ENCODE measurements at regions not wholly inside any gene's neighbourhood (a gene's known extent, or its start where the extent isn't known, plus 50 kb on each side); places are given as distances from the start of the nearest gene placed in this dataset.

DNA sequence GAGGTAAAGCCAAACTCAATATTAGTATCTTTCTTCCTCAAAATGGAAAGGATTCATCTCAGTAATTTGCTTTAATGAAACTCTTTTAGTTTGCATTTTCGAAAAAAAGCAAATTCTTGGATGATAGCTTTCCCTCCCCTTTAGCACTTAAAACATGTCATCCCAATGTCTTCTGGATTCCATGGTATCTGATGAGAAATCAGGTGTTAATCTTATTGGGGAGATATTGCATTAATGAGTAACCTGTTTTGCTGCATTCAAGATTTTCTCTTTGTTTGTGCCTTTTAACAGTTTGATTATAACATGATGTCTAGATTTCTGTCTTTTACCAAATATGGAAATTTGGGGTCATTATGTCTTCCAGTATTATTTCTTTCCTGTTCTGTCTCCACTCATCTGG is 405.1 kb upstream of the FOXG1 start:
- no peak overlapping the region for H3K4me2 ChIP-seq (ENCODE audit: low read length)
- Mint-ChIP-seq H3K36me3 (ENCODE audit: low read depth, unreplicated experiment) (no peaks in the 10 kb centered on the region), H3K4me3 (ENCODE audit: unreplicated experiment) (no peak overlapping the region), H3K9me3 (ENCODE audit: unreplicated experiment) (peaks cover 12% of the 10 kb centered on the region), H3K27ac (ENCODE audit: unreplicated experiment) (no peak overlapping the region), H3K4me1 (ENCODE audit: low read depth, unreplicated experiment) (no peaks in the 10 kb centered on the region), H3K27me3 (ENCODE audit: low read depth, unreplicated experiment) (no peaks in the 10 kb centered on the region)
- H3K36me3 ChIP-seq (ENCODE audit: insufficient read depth, low read length) = no peaks in the 10 kb centered on the region
- H3K4me1 ChIP-seq (ENCODE audit: insufficient read depth, low read length) = no peaks in the 10 kb centered on the region
- H3K9me3 ChIP-seq (ENCODE audit: insufficient read depth, low read depth, low read length) = no peaks in the 10 kb centered on the region
- H2AFZ ChIP-seq (ENCODE audit: low read depth, low read length) = no peak overlapping the region
- H3K9ac ChIP-seq (ENCODE audit: low read length) = no peak overlapping the region
- H3K27ac ChIP-seq (ENCODE audit: low read depth, low read length) = no peak overlapping the region
- H3K79me2 ChIP-seq (ENCODE audit: insufficient read depth, low read length) = no peaks in the 10 kb centered on the region
- no peaks in the 10 kb centered on the region for H4K20me1 ChIP-seq (ENCODE audit: insufficient read depth, low read length)
- no peak for FAIRE-seq
- no peak for DNase-seq (ENCODE audit: low read depth)
- TF ChIP-seq, protein P1, sequence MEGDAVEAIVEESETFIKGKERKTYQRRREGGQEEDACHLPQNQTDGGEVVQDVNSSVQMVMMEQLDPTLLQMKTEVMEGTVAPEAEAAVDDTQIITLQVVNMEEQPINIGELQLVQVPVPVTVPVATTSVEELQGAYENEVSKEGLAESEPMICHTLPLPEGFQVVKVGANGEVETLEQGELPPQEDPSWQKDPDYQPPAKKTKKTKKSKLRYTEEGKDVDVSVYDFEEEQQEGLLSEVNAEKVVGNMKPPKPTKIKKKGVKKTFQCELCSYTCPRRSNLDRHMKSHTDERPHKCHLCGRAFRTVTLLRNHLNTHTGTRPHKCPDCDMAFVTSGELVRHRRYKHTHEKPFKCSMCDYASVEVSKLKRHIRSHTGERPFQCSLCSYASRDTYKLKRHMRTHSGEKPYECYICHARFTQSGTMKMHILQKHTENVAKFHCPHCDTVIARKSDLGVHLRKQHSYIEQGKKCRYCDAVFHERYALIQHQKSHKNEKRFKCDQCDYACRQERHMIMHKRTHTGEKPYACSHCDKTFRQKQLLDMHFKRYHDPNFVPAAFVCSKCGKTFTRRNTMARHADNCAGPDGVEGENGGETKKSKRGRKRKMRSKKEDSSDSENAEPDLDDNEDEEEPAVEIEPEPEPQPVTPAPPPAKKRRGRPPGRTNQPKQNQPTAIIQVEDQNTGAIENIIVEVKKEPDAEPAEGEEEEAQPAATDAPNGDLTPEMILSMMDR (IDR thresholded peaks at IDR 0.05; ENCODE audit: insufficient read depth, low read depth, low read length) = no peak
- TF ChIP-seq EZH2 (IDR thresholded peaks at IDR 0.05; ENCODE audit: insufficient read depth, low read length) = no peak
- no peaks in the 10 kb centered on the region for H3K27me3 ChIP-seq (ENCODE audit: insufficient read depth, low read length)
- no peak overlapping the region for H3K4me3 ChIP-seq (ENCODE audit: insufficient read depth, low read depth, low read length)

DNA sequence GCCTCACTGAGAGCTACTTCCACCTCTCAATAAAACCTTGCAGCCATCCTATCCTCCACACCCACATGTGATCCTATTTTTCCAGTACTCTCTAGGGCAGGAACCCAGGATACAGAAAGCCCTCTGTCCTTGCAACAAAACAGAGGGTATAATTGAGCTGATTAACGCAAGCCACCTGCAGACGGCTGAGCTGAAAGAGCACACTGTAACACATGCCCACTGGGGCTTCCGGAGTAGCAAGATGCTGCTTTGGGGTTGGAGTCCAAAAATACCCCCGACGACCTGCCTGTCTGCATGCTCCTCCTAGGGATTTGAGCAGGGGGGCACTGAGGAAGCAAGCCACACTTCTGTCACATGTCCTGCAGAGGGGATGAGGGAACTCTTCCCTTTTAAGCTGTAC is 401.1 kb upstream of the FOXG1 start:
- Mint-ChIP-seq H3K4me3 (ENCODE audit: unreplicated experiment) (no peak overlapping the region), H3K9me3 (ENCODE audit: unreplicated experiment) (peaks cover 12% of the 10 kb centered on the region), H3K36me3 (ENCODE audit: low read depth, unreplicated experiment) (no peaks in the 10 kb centered on the region), H3K27ac (ENCODE audit: unreplicated experiment) (no peak overlapping the region), H3K27me3 (ENCODE audit: low read depth, unreplicated experiment) (no peaks in the 10 kb centered on the region), H3K4me1 (ENCODE audit: low read depth, unreplicated experiment) (no peaks in the 10 kb centered on the region)
- no peaks in the 10 kb centered on the region for H4K20me1 ChIP-seq (ENCODE audit: insufficient read depth, low read length)
- no peak overlapping the region for H2AFZ ChIP-seq (ENCODE audit: low read depth, low read length)
- H3K27ac ChIP-seq (ENCODE audit: low read depth, low read length) = no peak overlapping the region
- no peaks in the 10 kb centered on the region for H3K4me1 ChIP-seq (ENCODE audit: insufficient read depth, low read length)
- H3K9me3 ChIP-seq (ENCODE audit: insufficient read depth, low read depth, low read length) = no peaks in the 10 kb centered on the region
- TF ChIP-seq, protein P1 (IDR thresholded peaks at IDR 0.05; ENCODE audit: insufficient read depth, low read depth, low read length) = no peak
- TF ChIP-seq EZH2 (IDR thresholded peaks at IDR 0.05; ENCODE audit: insufficient read depth, low read length) = no peak
- FAIRE-seq (no peak), DNase-seq (ENCODE audit: low read depth) (no peak)
- H3K27me3 ChIP-seq (ENCODE audit: insufficient read depth, low read length) = no peaks in the 10 kb centered on the region
- no peak overlapping the region for H3K9ac ChIP-seq (ENCODE audit: low read length)
- H3K4me3 ChIP-seq (ENCODE audit: insufficient read depth, low read depth, low read length) = no peak overlapping the region
- H3K4me2 ChIP-seq (ENCODE audit: low read length) = no peak overlapping the region
- no peaks in the 10 kb centered on the region for H3K36me3 ChIP-seq (ENCODE audit: insufficient read depth, low read length)
- H3K79me2 ChIP-seq (ENCODE audit: insufficient read depth, low read length) = no peaks in the 10 kb centered on the region

DNA sequence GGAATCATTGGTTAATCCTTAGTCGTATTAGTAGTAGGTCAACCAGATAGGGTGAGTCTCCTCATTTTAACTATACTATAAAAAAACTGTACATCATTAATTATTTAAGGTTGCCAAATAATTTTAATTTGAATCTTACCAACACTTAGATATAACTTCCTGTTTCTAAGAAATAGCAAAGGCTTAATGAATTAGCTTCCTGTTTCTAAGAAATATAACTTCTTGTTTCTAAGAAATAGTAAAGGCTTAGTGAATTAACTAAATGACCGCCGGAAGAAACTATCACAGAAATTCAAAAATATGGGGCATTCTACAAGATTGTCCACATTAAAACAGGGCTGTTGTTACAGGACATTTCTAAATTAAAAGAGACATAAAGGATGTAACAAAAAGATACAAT is 392.9 kb upstream of the FOXG1 start:
- Histone ChIP-seq H3K36me3 (ENCODE audit: insufficient read depth, low read length) (no peaks in the 10 kb centered on the region), H3K9me3 (ENCODE audit: insufficient read depth, low read depth, low read length) (no peaks in the 10 kb centered on the region), H3K4me3 (ENCODE audit: insufficient read depth, low read depth, low read length) (no peak overlapping the region), H3K27ac (ENCODE audit: low read depth, low read length) (no peak overlapping the region), H3K79me2 (ENCODE audit: insufficient read depth, low read length) (no peaks in the 10 kb centered on the region), H3K4me2 (ENCODE audit: low read length) (no peak overlapping the region), H3K27me3 (ENCODE audit: insufficient read depth, low read length) (no peaks in the 10 kb centered on the region), H3K9ac (ENCODE audit: low read length) (no peak overlapping the region), H3K4me1 (ENCODE audit: insufficient read depth, low read length) (no peaks in the 10 kb centered on the region), H2AFZ (ENCODE audit: low read depth, low read length) (no peak overlapping the region), H4K20me1 (ENCODE audit: insufficient read depth, low read length) (no peaks in the 10 kb centered on the region)
- Mint-ChIP-seq H3K27ac (ENCODE audit: unreplicated experiment) (no peak overlapping the region), H3K36me3 (ENCODE audit: low read depth, unreplicated experiment) (no peaks in the 10 kb centered on the region), H3K4me3 (ENCODE audit: unreplicated experiment) (no peak overlapping the region), H3K9me3 (ENCODE audit: unreplicated experiment) (no peaks in the 10 kb centered on the region), H3K27me3 (ENCODE audit: low read depth, unreplicated experiment) (no peaks in the 10 kb centered on the region), H3K4me1 (ENCODE audit: low read depth, unreplicated experiment) (no peaks in the 10 kb centered on the region)
- no peak for DNase-seq (ENCODE audit: low read depth)
- TF ChIP-seq, protein P1 (IDR thresholded peaks at IDR 0.05; ENCODE audit: insufficient read depth, low read depth, low read length) = no peak
- TF ChIP-seq EZH2 (IDR thresholded peaks at IDR 0.05; ENCODE audit: insufficient read depth, low read length) = no peak
- FAIRE-seq = no peak
